Peyer's patch (tissue), 4 donors: ENCODE measurements at regions not wholly inside any gene's neighbourhood (a gene's known extent, or its start where the extent isn't known, plus 50 kb on each side); places are given as distances from the start of the nearest gene placed in this dataset.
"Not testable (repeated sequence)": the region's sequence is repeated elsewhere in the genome, so short reads cannot be mapped to it uniquely, and the experiment has no call there.

Experiments
- DNase-seq, 3 donors: peaks; one replicate each; pipeline ENCODE4 v3.0.0-alpha.2; 2017 to 2019
- H3K27ac ChIP-seq, 4 donors: fragments of 200-600 bp; sonication (generic); one replicate each; pipeline ENCODE4 v1.5.1; 2016 to 2019
- H3K27me3 ChIP-seq, 2 donors: fragments of 200-600 bp; sonication (generic); one replicate each; pipeline ENCODE4 v1.5.1; 2019
- H3K36me3 ChIP-seq, 3 donors: fragments of 200-600 bp; sonication (generic); one replicate each; pipeline ENCODE4 v1.5.1; 2016 to 2019
- H3K4me1 ChIP-seq, 4 donors: fragments of 200-600 bp; sonication (generic); one replicate each; pipeline ENCODE4 v1.5.1; 2016 to 2019
- H3K4me3 ChIP-seq, 4 donors: fragments of 200-600 bp; sonication (generic); 1 replicate in 3 of 4; 2 replicates in 1 of 4; pipeline ENCODE4 v1.5.1; 2016 to 2019; ENCODE audit warnings: mild to moderate bottlenecking in 1 of 4
- H3K9me3 ChIP-seq, 4 donors: fragments of 200-600 bp; sonication (generic); one replicate each; pipeline ENCODE4 v1.5.1; 2016 to 2019; ENCODE audit warnings: mild to moderate bottlenecking in 1 of 4
- CTCF ChIP-seq, 6 experiments: fragments of 450-650 bp in 4 of 6; fragments of 200-600 bp in 2 of 6; sonication (generic) in 1 of 6; IDR thresholded peaks; one replicate each; pipeline ENCODE4 v1.5.1; 2017 to 2019; ENCODE audit warnings: antibody characterized with exemption in 6 of 6, mild to moderate bottlenecking in 3 of 6, moderate library complexity in 1 of 6
- POLR2A ChIP-seq, 2 donors: fragments of 450-650 bp; IDR thresholded peaks; one replicate each; pipeline ENCODE4 v1.5.1; 2017; ENCODE audit warnings: antibody characterized with exemption in 2 of 2, mild to moderate bottlenecking in 2 of 2, moderate library complexity in 2 of 2

GRCh38 chr9:28149361-28150050, 576.2 kb upstream of the C9orf72 start:
- not testable (repeated sequence) for H3K4me3 ChIP-seq, H3K27ac ChIP-seq, H3K9me3 ChIP-seq, H3K4me1 ChIP-seq, H3K36me3 ChIP-seq, H3K27me3 ChIP-seq, DNase-seq

- no peak for TF ChIP-seq POLR2A (IDR thresholded peaks at IDR 0.05)
- TF ChIP-seq CTCF (IDR thresholded peaks at IDR 0.05) = no peak
- no peak overlapping the region for H3K27ac ChIP-seq
These were observed 581.8 kb upstream of the C9orf72 start for GRCh38 chr9:28155067-28155466.

GRCh38 chr9:28155671-28156070, 582.4 kb upstream of the C9orf72 start:
- no peaks in the 10 kb centered on the region for H3K9me3 ChIP-seq
- H3K36me3 ChIP-seq = no peaks in the 10 kb centered on the region
- H3K27ac ChIP-seq = no peak overlapping the region
- H3K4me3 ChIP-seq = no peak overlapping the region
- DNase-seq = no peak
- no peaks in the 10 kb centered on the region for H3K4me1 ChIP-seq
- TF ChIP-seq POLR2A (IDR thresholded peaks at IDR 0.05) = no peak
- TF ChIP-seq CTCF (IDR thresholded peaks at IDR 0.05) = no peak
- H3K27me3 ChIP-seq = no peaks in the 10 kb centered on the region

More at GRCh38 chr9:28155067-28155466, 581.8 kb upstream of the C9orf72 start:
- Histone ChIP-seq H3K27me3 (no peaks in the 10 kb centered on the region), H3K36me3 (no peaks in the 10 kb centered on the region), H3K9me3 (no peaks in the 10 kb centered on the region), H3K4me1 (no peaks in the 10 kb centered on the region), H3K4me3 (no peak overlapping the region)
- no peak for DNase-seq

- no peak for TF ChIP-seq POLR2A (IDR thresholded peaks at IDR 0.05)
- TF ChIP-seq CTCF (IDR thresholded peaks at IDR 0.05) = no peak
- Histone ChIP-seq H3K27me3 (no peaks in the 10 kb centered on the region), H3K9me3 (no peaks in the 10 kb centered on the region), H3K4me3 (no peak overlapping the region), H3K27ac (no peak overlapping the region), H3K36me3 (no peaks in the 10 kb centered on the region), H3K4me1 (no peaks in the 10 kb centered on the region)
- DNase-seq = no peak
These were observed 585.2 kb upstream of the C9orf72 start for GRCh38 chr9:28158451-28158850.

- Histone ChIP-seq H3K27ac (no peak overlapping the region), H3K9me3 (no peaks in the 10 kb centered on the region), H3K36me3 (no peaks in the 10 kb centered on the region), H3K4me3 (no peak overlapping the region), H3K27me3 (no peaks in the 10 kb centered on the region), H3K4me1 (no peaks in the 10 kb centered on the region)
- no peak for DNase-seq
- TF ChIP-seq POLR2A (IDR thresholded peaks at IDR 0.05) = no peak
- no peak for TF ChIP-seq CTCF (IDR thresholded peaks at IDR 0.05)
These were observed 590.3 kb upstream of the C9orf72 start for GRCh38 chr9:28163619-28164018.

- TF ChIP-seq CTCF (IDR thresholded peaks at IDR 0.05) (no peak), POLR2A (IDR thresholded peaks at IDR 0.05) (no peak)
- Histone ChIP-seq H3K27ac (no peak overlapping the region), H3K4me3 (no peak overlapping the region), H3K36me3 (no peaks in the 10 kb centered on the region), H3K27me3 (no peaks in the 10 kb centered on the region), H3K9me3 (no peaks in the 10 kb centered on the region), H3K4me1 (no peaks in the 10 kb centered on the region)
- no peak for DNase-seq
These were observed 592.9 kb upstream of the C9orf72 start for GRCh38 chr9:28166179-28166578.
